Stomach (tissue), 8 donors: ENCODE measurements at regions not wholly inside any gene's neighbourhood (a gene's known extent, or its start where the extent isn't known, plus 50 kb on each side); places are given as distances from the start of the nearest gene placed in this dataset.

ENCODE experiments used
- DNase-seq, 2 donors: peaks; one replicate each; pipeline versions ENCODE4 v3.0.0 to v3.0.0-alpha.2; 2013 to 2019
- H3K27ac ChIP-seq, 5 donors: fragments of 200-600 bp in 4 of 5; sonication (generic) in 4 of 5; one replicate each; pipeline ENCODE4 v1.5.1; 2013 to 2019; ENCODE audit warnings: mild to moderate bottlenecking in 1 of 5, moderate library complexity in 1 of 5
- H3K27me3 ChIP-seq, 3 donors: fragments of 200-600 bp; sonication (generic); one replicate each; pipeline ENCODE4 v1.5.1; 2017 to 2019; ENCODE audit warnings: mixed run types in 1 of 3
- H3K36me3 ChIP-seq, 4 donors: fragments of 200-600 bp; sonication (generic); 1 replicate in 3 of 4; 2 replicates in 1 of 4; pipeline ENCODE4 v1.5.1; 2016 to 2019
- H3K4me1 ChIP-seq, 4 donors: fragments of 200-600 bp; sonication (generic); one replicate each; pipeline ENCODE4 v1.5.1; 2016 to 2019
- H3K4me3 ChIP-seq, 4 donors: fragments of 200-600 bp; sonication (generic) in 3 of 4; one replicate each; pipeline ENCODE4 v1.5.1; 2016 to 2019; ENCODE audit warnings: mild to moderate bottlenecking in 1 of 4
- H3K9me3 ChIP-seq, 4 donors: fragments of 200-600 bp; sonication (generic); one replicate each; pipeline ENCODE4 v1.5.1; 2016 to 2019
- EP300 ChIP-seq: sonication (generic); formaldehyde crosslinking; IDR thresholded peaks from one replicate; pipeline ENCODE4 v1.6.1; 2017; ENCODE audit warnings: antibody characterized with exemption
- POLR2A ChIP-seq, 4 donors: fragments of 450-650 bp; IDR thresholded peaks; one replicate each; pipeline ENCODE4 v1.6.1; 2016; ENCODE audit warnings: antibody characterized with exemption in 4 of 4, control low read depth in 2 of 4, mild to moderate bottlenecking in 1 of 4, moderate library complexity in 1 of 4
- POLR2AphosphoS5 ChIP-seq, 3 donors: sonication (generic); formaldehyde crosslinking; IDR thresholded peaks; one replicate each; pipeline ENCODE4 v1.6.1; 2016; ENCODE audit warnings: antibody characterized with exemption in 3 of 3
- WGBS, 5 donors: extraction: QIAGEN DNeasy Blood & Tissue Kit in 3 of 5; methylation state at CpG; one replicate each; pipeline versions ENCODE4 v1.1.5 to v1.1.7; 2013 to 2018; 5-methylcytosine and 5-hydroxymethylcytosine counted together
- intact Hi-C: fragments of 100-400 bp; cut with DNase I; formaldehyde crosslinking; loops from one replicate; pipeline ENCODE4 v1.15.1; 2023; ENCODE audit warnings: low total_unique reads
- TF ChIP-seq, protein P1 (sequence below), 7 experiments: fragments of 450-650 bp in 4 of 7; fragments of 200-600 bp in 3 of 7; sonication (generic) in 3 of 7; IDR thresholded peaks; one replicate each; pipeline ENCODE4 v1.5.1; 2016 to 2019; ENCODE audit warnings: antibody characterized with exemption in 7 of 7, control low read depth in 2 of 7, mild to moderate bottlenecking in 1 of 7
- donor health status: healthy with polysubstance abuse.
- donor health status: Bipolar disorder and iron deficiency.
- donor health status: healthy.

DNA sequence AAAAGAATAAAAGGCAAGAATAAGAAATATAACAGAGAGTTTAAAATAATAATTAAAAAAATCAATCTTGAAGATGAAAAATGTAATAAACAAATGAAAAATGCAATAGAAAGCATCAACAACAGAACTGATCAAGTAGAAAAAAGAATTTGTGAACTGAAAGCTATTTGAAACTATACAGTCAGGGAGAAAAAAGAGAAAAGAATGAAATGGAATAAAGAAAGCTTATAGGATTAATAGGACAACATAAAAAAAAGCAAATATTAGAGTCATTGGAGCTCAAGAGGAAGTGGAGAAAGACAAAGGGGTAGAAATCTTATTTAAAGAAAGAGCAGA is 126.8 kb upstream of the RPL34 start:
- Histone ChIP-seq H3K27ac (no peak overlapping the region), H3K4me3 (no peak overlapping the region), H3K27me3 (no peaks in the 10 kb centered on the region), H3K36me3 (no peaks in the 10 kb centered on the region), H3K4me1 (no peaks in the 10 kb centered on the region), H3K9me3 (peaks cover 0 to 40% (median 28%) of the 10 kb centered on the region in 4 donors)
- intact Hi-C loops = no loop called here
- no peak for DNase-seq
- TF ChIP-seq POLR2AphosphoS5 (IDR thresholded peaks at IDR 0.05) (no peak), EP300 (no peak), POLR2A (IDR thresholded peaks at IDR 0.05) (no peak)
- TF ChIP-seq, protein P1, sequence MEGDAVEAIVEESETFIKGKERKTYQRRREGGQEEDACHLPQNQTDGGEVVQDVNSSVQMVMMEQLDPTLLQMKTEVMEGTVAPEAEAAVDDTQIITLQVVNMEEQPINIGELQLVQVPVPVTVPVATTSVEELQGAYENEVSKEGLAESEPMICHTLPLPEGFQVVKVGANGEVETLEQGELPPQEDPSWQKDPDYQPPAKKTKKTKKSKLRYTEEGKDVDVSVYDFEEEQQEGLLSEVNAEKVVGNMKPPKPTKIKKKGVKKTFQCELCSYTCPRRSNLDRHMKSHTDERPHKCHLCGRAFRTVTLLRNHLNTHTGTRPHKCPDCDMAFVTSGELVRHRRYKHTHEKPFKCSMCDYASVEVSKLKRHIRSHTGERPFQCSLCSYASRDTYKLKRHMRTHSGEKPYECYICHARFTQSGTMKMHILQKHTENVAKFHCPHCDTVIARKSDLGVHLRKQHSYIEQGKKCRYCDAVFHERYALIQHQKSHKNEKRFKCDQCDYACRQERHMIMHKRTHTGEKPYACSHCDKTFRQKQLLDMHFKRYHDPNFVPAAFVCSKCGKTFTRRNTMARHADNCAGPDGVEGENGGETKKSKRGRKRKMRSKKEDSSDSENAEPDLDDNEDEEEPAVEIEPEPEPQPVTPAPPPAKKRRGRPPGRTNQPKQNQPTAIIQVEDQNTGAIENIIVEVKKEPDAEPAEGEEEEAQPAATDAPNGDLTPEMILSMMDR (IDR thresholded peaks at IDR 0.05) = no peak

DNA sequence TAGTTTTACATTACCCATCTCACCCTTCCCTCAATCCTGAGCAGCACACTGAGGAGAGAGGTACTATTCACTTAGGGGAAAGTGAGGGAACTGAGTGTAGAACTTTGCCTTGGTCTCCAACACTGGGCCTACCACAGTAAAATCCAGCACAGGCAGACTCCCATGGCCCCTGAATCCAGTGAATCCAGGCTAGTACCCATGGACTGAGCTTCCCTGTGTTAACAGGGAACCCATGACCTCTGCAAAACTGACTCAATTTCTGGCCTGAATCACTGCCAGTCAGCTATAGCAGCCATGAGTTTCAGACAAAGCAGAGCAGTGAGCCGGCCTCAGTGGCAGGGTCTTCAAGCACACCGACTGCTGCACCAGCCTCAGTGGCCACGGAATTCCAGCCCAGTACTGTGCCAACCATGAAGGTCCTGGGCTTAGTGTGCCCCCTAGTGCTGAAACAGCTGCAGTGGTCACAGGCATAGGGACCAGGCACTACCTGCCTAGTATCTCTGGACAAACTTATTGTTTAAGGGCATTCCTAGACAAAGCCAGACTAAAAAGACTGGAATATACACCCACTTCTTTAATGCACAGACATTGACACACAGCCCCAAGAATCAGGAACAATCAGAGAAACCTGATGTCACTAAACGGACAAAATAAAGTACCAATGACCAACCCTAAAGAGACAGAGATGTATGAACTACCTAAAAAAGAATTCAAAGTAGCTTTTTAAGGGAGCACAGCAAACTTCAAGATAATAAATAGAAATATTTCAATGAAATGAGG is 127.4 kb upstream of the RPL34 start:
- no peak overlapping the region for H3K4me3 ChIP-seq
- TF ChIP-seq POLR2AphosphoS5 (IDR thresholded peaks at IDR 0.05) (no peak), POLR2A (IDR thresholded peaks at IDR 0.05) (no peak), EP300 (no peak)
- TF ChIP-seq, protein P1 (IDR thresholded peaks at IDR 0.05) = no peak
- DNase-seq = no peak

DNA sequence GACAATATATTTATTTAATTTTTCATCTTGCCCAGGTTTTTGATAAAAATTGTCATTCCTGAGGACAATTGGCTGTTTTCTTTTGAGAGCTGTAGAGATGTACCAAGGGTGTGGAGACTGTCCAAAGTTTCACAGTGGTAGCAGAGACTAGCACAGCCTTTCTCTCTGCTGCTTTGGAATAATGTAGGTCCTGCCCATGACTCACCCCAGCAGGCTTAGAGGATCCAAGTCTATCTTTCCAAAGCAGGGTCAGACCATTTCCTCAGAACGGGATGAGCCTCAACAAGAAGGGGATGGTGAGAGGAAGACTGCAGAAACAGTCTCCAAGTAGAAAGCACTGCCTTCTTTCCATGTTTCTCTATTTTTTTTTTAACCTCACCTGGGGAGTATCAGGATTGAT is 131.5 kb upstream of the RPL34 start:
- TF ChIP-seq EP300 = no peak
- TF ChIP-seq, protein P1 (IDR thresholded peaks at IDR 0.05) = no peak
- TF ChIP-seq POLR2AphosphoS5 (IDR thresholded peaks at IDR 0.05) = no peak
- no peak for TF ChIP-seq POLR2A (IDR thresholded peaks at IDR 0.05)
- Histone ChIP-seq H3K4me3 (no peak overlapping the region), H3K4me1 (no peaks in the 10 kb centered on the region), H3K9me3 (peaks cover 0 to 19% (median 12%) of the 10 kb centered on the region in 4 donors), H3K27ac (no peak overlapping the region), H3K36me3 (no peaks in the 10 kb centered on the region), H3K27me3 (no peaks in the 10 kb centered on the region)
- no peak for DNase-seq
- 25 to 50% (median 41%) methylated on average over 1 of the region's 1 CpG for WGBS, 5 donors
- intact Hi-C loops = no loop called here

More for the DNA sequence above, 127.4 kb upstream of the RPL34 start:
- peaks cover 0 to 40% (median 26%) of the 10 kb centered on the region in 4 donors for H3K9me3 ChIP-seq
- H3K4me1 ChIP-seq = no peaks in the 10 kb centered on the region
- intact Hi-C loops = no loop called here
- no peaks in the 10 kb centered on the region for H3K36me3 ChIP-seq
- H3K27me3 ChIP-seq = no peaks in the 10 kb centered on the region
- no peak overlapping the region for H3K27ac ChIP-seq
- WGBS, 5 donors = 53 to 76% (median 63%) methylated on average over 1 to 4 of the region's 4 CpGs

DNA sequence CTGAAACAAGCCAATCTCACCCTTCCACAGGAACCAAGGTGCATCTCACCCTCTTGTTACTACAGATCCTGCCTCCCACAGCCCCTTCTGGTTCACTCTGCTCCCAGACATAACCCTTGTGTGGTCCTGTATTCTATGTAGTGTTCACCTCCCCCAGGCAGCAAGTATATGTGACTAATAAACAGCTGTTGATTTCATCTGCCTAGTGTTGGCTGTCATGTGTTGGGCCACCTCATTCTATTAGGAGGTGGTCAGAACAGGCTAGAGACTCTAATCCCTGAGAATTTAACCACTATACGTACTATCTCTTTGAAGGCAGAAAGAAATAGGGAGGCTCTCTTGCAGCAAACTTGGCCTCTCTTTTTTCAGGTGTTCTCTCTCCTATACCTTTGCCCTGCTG is 134.3 kb upstream of the RPL34 start:
- 29 to 70% (median 38%) methylated on average over 1 of the region's 1 CpG for WGBS, 5 donors
- intact Hi-C loops = no loop called here

More for the DNA sequence above, 134.3 kb upstream of the RPL34 start:
- TF ChIP-seq, protein P1 (IDR thresholded peaks at IDR 0.05) = no peak
- TF ChIP-seq POLR2A (IDR thresholded peaks at IDR 0.05) (no peak), POLR2AphosphoS5 (IDR thresholded peaks at IDR 0.05) (no peak), EP300 (no peak)
- H3K4me3 ChIP-seq = no peak overlapping the region
- no peaks in the 10 kb centered on the region for H3K9me3 ChIP-seq
- H3K27me3 ChIP-seq = no peaks in the 10 kb centered on the region
- DNase-seq = no peak
- H3K4me1 ChIP-seq = no peaks in the 10 kb centered on the region
- no peaks in the 10 kb centered on the region for H3K36me3 ChIP-seq
- H3K27ac ChIP-seq = no peak overlapping the region
